HG02678 (cell line): ENCODE measurements at regions not wholly inside any gene's neighbourhood (a gene's known extent, or its start where the extent isn't known, plus 50 kb on each side); places are given as distances from the start of the nearest gene placed in this dataset.
"Not testable (repeated sequence)": the region's sequence is repeated elsewhere in the genome, so short reads cannot be mapped to it uniquely, and the experiment has no call there.

ENCODE experiments used
- ATAC-seq: cut with Tn5 transposase; IDR thresholded peaks from one replicate; pipeline ENCODE4 v1.9.1; 2021; ENCODE audit warnings: mild to moderate bottlenecking, moderate library complexity; ENCODE audit not compliant: unreplicated experiment

- no peak for ATAC-seq
Measured at GRCh38 chr3:164927728-164928127, 150.6 kb downstream of the SI start.

- no peak for ATAC-seq
Measured at GRCh38 chr3:164918905-164919304, 159.4 kb downstream of the SI start.

- no peak for ATAC-seq
Measured at GRCh38 chr3:164912916-164913315, 165.4 kb downstream of the SI start.

- no peak for ATAC-seq
Measured at GRCh38 chr3:164903820-164904451, 174.4 kb downstream of the SI start.

- ATAC-seq = no peak
Measured at GRCh38 chr3:164897342-164897741, 181.0 kb downstream of the SI start.

GRCh38 chr3:164890061-164890460, 188.2 kb downstream of the SI start:
- ATAC-seq = no peak

- ATAC-seq = no peak
Measured at GRCh38 chr3:164883171-164883570, 195.1 kb downstream of the SI start.

- ATAC-seq = no peak
Measured at GRCh38 chr3:164879201-164879600, 199.1 kb downstream of the SI start.

GRCh38 chr3:164864454-164864853, 213.8 kb downstream of the SI start:
- ATAC-seq = no peak

- ATAC-seq = no peak
Measured at GRCh38 chr3:164852866-164853265, 225.4 kb downstream of the SI start.

GRCh38 chr3:164851905-164852304, 226.4 kb downstream of the SI start:
- no peak for ATAC-seq

GRCh38 chr3:164851204-164851603, 227.1 kb downstream of the SI start:
- no peak for ATAC-seq

GRCh38 chr3:164848923-164849322, 229.4 kb downstream of the SI start:
- no peak for ATAC-seq

GRCh38 chr3:164845739-164846138, 232.6 kb downstream of the SI start:
- no peak for ATAC-seq

- ATAC-seq = no peak
Measured at GRCh38 chr3:164832216-164832615, 246.1 kb downstream of the SI start.

GRCh38 chr3:164818318-164818717, 260.0 kb downstream of the SI start:
- no peak for ATAC-seq

- ATAC-seq = no peak
Measured at GRCh38 chr3:164814106-164814505, 264.2 kb downstream of the SI start.

- ATAC-seq = no peak
Measured at GRCh38 chr3:164812042-164812441, 266.3 kb downstream of the SI start.

- ATAC-seq = no peak
Measured at GRCh38 chr3:164806188-164806587, 272.1 kb downstream of the SI start.

- ATAC-seq = no peak
Measured at GRCh38 chr3:164794099-164794498, 284.2 kb downstream of the SI start.

- ATAC-seq = no peak
Measured at GRCh38 chr3:164791263-164791662, 287.0 kb downstream of the SI start.

- not testable (repeated sequence) for ATAC-seq
Measured at GRCh38 chr3:164784407-164784806, 293.9 kb downstream of the SI start.

GRCh38 chr3:164781755-164782154, 296.5 kb downstream of the SI start:
- no peak for ATAC-seq
